Common myeloid progenitor, CD34-positive (primary cell): ENCODE measurements at regions not wholly inside any gene's neighbourhood (a gene's known extent, or its start where the extent isn't known, plus 50 kb on each side); places are given as distances from the start of the nearest gene placed in this dataset.
A peak's percentile ranks its signal among the peaks of the same experiment; 100 is the strongest.

Experiments
- CTCF ChIA-PET: fragments of 350-600 bp; sonication (Branson Sonifier 250); formaldehyde crosslinking; loops from one replicate; lab custom pipeline; 2021; ENCODE audit warnings: antibody characterized with exemption; lab: Charles Lee
- POLR2A ChIA-PET: fragments of 350-600 bp; sonication (Branson Sonifier 250); formaldehyde crosslinking; loops from one replicate; lab custom pipeline; 2021; ENCODE audit warnings: antibody characterized with exemption; lab: Charles Lee
- DNase-seq, 3 donors: peaks; one replicate each; pipeline versions ENCODE4 v3.0.0 to v3.0.0-alpha.2; 2013
- H3K27ac ChIP-seq, 2 experiments: 1 replicate in 1 of 2; 2 replicates in 1 of 2; pipeline ENCODE4 v1.7.0; 2013; ENCODE audit warnings: inconsistent platforms in 2 of 2, low read length in 2 of 2, mild to moderate bottlenecking in 2 of 2, low read depth in 1 of 2, moderate library complexity in 1 of 2; ENCODE audit not compliant: severe bottlenecking in 2 of 2, insufficient read depth in 1 of 2, poor library complexity in 1 of 2
- H3K27me3 ChIP-seq, 5 experiments: replicated peaks in 2 of 5; 1 replicate in 3 of 5; 2 replicates in 2 of 5; pipeline versions ENCODE4 v1.6.1 to v1.7.0; 2013; ENCODE audit warnings: low read length in 4 of 5, mild to moderate bottlenecking in 2 of 5, moderate library complexity in 2 of 5, inconsistent platforms in 1 of 5; ENCODE audit not compliant: insufficient read depth in 5 of 5, control insufficient read depth in 4 of 5
- H3K36me3 ChIP-seq, 4 experiments: 1 replicate in 2 of 4; 2 replicates in 2 of 4; pipeline versions ENCODE4 v1.6.1 to v1.7.0; 2013; ENCODE audit warnings: low read length in 3 of 4, control low read depth in 1 of 4, mild to moderate bottlenecking in 1 of 4; ENCODE audit not compliant: control insufficient read depth in 4 of 4, insufficient read depth in 4 of 4
- H3K4me1 ChIP-seq, 4 experiments: 1 replicate in 3 of 4; 2 replicates in 1 of 4; pipeline versions ENCODE4 v1.6.1 to v1.7.1; 2013; ENCODE audit warnings: low read length in 3 of 4, mild to moderate bottlenecking in 3 of 4, control low read depth in 1 of 4, inconsistent platforms in 1 of 4, moderate library complexity in 1 of 4; ENCODE audit not compliant: control insufficient read depth in 4 of 4, insufficient read depth in 4 of 4; ENCODE audit errors: control extremely low read depth in 1 of 4
- H3K4me3 ChIP-seq, 7 experiments: 1 replicate in 4 of 7; 2 replicates in 3 of 7; pipeline versions ENCODE4 v1.5.1 to v1.7.0; 2013; ENCODE audit warnings: mild to moderate bottlenecking in 7 of 7, low read length in 6 of 7, moderate library complexity in 6 of 7, inconsistent platforms in 2 of 7, low read depth in 2 of 7, control low read depth in 1 of 7; ENCODE audit not compliant: insufficient read depth in 4 of 7, control insufficient read depth in 1 of 7; ENCODE audit errors: extremely low read depth in 1 of 7
- H3K9me3 ChIP-seq, 5 experiments: 1 replicate in 4 of 5; 2 replicates in 1 of 5; pipeline versions ENCODE4 v1.6.1 to v1.7.1; 2013; ENCODE audit warnings: low read length in 4 of 5, mild to moderate bottlenecking in 2 of 5, inconsistent platforms in 1 of 5, low read depth in 1 of 5, moderate library complexity in 1 of 5; ENCODE audit not compliant: control insufficient read depth in 4 of 5, insufficient read depth in 2 of 5; ENCODE audit errors: control extremely low read depth in 1 of 5
- WGBS: methylation state at CpG from one replicate; pipeline ENCODE4 v1.1.5; 2013; ENCODE audit not compliant: insufficient coverage; 5-methylcytosine and 5-hydroxymethylcytosine counted together

GRCh38 chr20:24895431-24895830, 53.6 kb upstream of the CST7 start:
- DNase-seq, result no peak
- Histone ChIP-seq H3K36me3 (no peaks in the 10 kb centered on the region), H3K4me3 (no peak overlapping the region), H3K9me3 (peaks cover 0 to 44% (median 25%) of the 10 kb centered on the region in 5 experiments), H3K4me1 (no peaks in the 10 kb centered on the region), H3K27ac (no peak overlapping the region), H3K27me3 (no peaks in the 10 kb centered on the region)
- POLR2A ChIA-PET, result no interaction called here
- 47% methylated on average over 6 of the region's 7 CpGs for WGBS
- CTCF ChIA-PET, result no interaction called here

DNA sequence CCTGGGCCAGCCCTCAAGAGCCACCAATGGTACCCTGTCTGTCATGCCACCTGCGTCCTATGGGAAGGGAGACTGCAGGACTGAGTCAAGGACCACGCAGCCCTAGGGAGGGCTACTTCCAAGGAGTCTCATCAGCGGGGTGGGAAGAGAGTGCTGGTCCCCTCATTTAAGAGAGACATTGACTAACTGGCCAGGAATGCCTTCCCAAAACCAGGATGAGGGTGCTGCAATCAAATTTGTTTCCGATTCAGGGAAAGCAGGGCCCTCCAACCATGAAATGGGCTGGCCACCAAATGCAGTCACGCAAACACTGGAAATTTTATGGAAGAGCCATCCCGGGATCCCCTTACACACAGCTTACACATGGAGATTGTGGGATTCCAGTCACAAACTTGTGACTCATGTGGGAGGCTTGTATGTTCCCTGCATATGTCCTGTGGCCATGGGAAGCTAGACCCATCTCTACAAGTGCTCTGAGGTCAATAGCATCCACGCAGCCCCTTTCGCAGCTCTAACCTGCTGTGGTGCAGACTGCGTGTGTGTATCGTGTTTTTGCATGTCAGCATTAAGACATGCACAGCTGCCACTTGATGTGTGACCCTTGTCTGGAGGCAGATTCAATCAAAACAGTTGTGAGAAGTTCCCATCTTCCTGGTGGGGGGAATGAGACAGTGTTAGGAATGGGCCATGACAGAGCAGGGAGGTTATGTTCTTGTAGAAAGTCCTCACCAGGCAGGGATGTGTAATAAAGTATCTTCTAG, 53.0 kb upstream of the CST7 start:
- Histone ChIP-seq H3K27me3 (no peaks in the 10 kb centered on the region), H3K4me1 (no peaks in the 10 kb centered on the region), H3K36me3 (no peaks in the 10 kb centered on the region), H3K9me3 (peaks cover 0 to 44% (median 26%) of the 10 kb centered on the region in 5 experiments), H3K4me3 (no peak overlapping the region), H3K27ac (no peak overlapping the region)
- POLR2A ChIA-PET, result no interaction called here
- WGBS, result 92% methylated on average over 10 of the region's 10 CpGs
- CTCF ChIA-PET, result no interaction called here
- DNase-seq, result no peak

DNA sequence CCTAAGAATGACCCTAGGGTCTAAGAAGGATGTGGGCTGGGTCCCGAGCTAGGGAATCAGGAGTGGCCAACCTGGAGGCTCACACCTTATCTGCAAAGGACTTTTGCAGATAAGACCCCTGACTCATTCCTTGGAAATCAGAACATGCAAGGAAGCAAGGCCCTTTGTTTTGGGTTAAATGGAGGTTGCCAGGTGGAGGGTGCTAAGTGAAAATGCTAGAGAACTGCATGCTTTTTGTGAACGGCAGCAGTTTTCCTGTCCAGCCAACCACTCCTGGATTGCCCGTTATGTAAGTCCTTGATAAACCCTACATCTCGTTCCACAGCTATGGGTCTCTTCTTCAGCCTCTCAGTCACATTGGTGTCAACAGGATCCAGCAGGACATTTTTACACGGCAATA, 52.1 kb upstream of the CST7 start:
- Histone ChIP-seq H3K36me3 (no peaks in the 10 kb centered on the region), H3K9me3 (peaks cover 0 to 44% (median 26%) of the 10 kb centered on the region in 5 experiments), H3K27me3 (no peaks in the 10 kb centered on the region), H3K27ac (no peak overlapping the region), H3K4me3 (no peak overlapping the region), H3K4me1 (no peaks in the 10 kb centered on the region)
- POLR2A ChIA-PET, result no interaction called here
- no peak for DNase-seq
- WGBS, result 88% methylated on average over 5 of the region's 5 CpGs
- CTCF ChIA-PET, result interaction anchor here (1.1 kb wide), 1 partner anchor 8 kb away, joined by 3 read pairs; no protein-coding TSS in a partner anchor

GRCh38 chr20:24897974-24898373, 51.1 kb upstream of the CST7 start:
- H3K27me3 ChIP-seq, result no peaks in the 10 kb centered on the region
- H3K36me3 ChIP-seq, result no peaks in the 10 kb centered on the region
- no peak for DNase-seq
- 100% methylated on average over 2 of the region's 4 CpGs for WGBS
- H3K4me3 ChIP-seq, result no peak overlapping the region
- H3K9me3 ChIP-seq, result peaks cover 0 to 44% (median 26%) of the 10 kb centered on the region in 5 experiments
- POLR2A ChIA-PET, result no interaction called here
- CTCF ChIA-PET, result interaction anchor here (1.1 kb wide), 1 partner anchor 9 kb away, joined by 3 read pairs; no protein-coding TSS in a partner anchor
- no peak overlapping the region for H3K27ac ChIP-seq
- no peaks in the 10 kb centered on the region for H3K4me1 ChIP-seq

DNA sequence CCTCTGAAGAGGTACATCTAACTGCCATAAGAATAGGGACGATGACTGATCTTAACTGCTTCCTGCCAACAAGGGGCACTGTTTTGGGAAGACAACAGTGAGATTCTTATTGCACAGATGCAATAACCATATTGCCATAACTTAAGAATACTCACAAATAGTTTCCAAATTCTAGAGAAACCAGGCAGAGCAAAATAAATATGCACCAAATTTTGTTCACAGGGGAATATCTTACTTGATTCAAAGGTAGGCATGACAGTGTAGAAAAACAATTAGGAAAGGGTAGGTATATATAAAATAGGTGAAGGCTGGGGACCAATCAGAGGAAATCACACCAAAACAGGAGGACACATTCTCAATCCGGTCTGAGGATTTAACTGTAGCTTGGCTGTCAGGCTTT, 49.9 kb upstream of the CST7 start:
- Histone ChIP-seq H3K4me1 (no peaks in the 10 kb centered on the region), H3K27ac (no peak overlapping the region), H3K27me3 (no peaks in the 10 kb centered on the region), H3K9me3 (peaks cover 0 to 42% (median 26%) of the 10 kb centered on the region in 5 experiments), H3K36me3 (no peaks in the 10 kb centered on the region), H3K4me3 (no peak overlapping the region)
- CTCF ChIA-PET, result interaction anchor here (0.6 kb wide), 1 partner anchor 1133 kb away, joined by 3 read pairs; no protein-coding TSS in a partner anchor
- 93% methylated on average over 2 of the region's 2 CpGs for WGBS
- peak in 1 of 3 donors; percentile 4 for DNase-seq
- POLR2A ChIA-PET, result no interaction called here
